Transverse colon (tissue), 3 donors: ENCODE measurements at regions not wholly inside any gene's neighbourhood (a gene's known extent, or its start where the extent isn't known, plus 50 kb on each side); places are given as distances from the start of the nearest gene placed in this dataset.

ENCODE experiments used
- EP300 ChIP-seq: sonication (generic); formaldehyde crosslinking; IDR thresholded peaks from one replicate; pipeline ENCODE4 v1.6.1; 2017; ENCODE audit warnings: antibody characterized with exemption, low read depth
- POLR2A ChIP-seq: fragments of 450-650 bp; IDR thresholded peaks from one replicate; pipeline ENCODE4 v1.6.1; 2016; ENCODE audit warnings: antibody characterized with exemption, mild to moderate bottlenecking, moderate library complexity
- TF ChIP-seq, protein P1 (sequence below), 5 experiments: fragments of 200-600 bp in 3 of 5; fragments of 450-650 bp in 2 of 5; sonication (generic) in 3 of 5; IDR thresholded peaks; 1 replicate in 2 of 5; 2 replicates in 3 of 5; pipeline ENCODE4 v1.5.1; 2016 to 2017; ENCODE audit warnings: antibody characterized with exemption in 5 of 5, inconsistent platforms in 3 of 5, mild to moderate bottlenecking in 2 of 5, moderate library complexity in 1 of 5

DNA sequence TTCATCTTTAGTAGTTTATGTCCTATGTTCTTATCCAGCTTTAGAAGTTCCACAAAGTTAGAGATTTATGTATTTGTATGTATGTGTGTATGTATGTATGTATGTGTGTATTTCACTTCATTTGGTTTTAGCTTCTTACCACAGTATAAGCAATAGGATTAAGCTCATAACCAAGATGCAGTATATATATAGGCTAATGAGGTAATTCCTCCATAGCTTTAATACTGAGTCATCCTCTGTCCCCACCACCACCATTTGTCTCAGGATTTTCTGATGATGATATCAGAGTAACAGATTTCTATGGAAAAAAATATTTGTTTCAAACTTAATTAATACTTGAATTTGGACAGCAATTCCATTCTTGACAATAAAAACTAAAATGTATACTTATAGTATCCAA, 159.2 kb downstream of the SOX11 start:
- TF ChIP-seq, protein P1, sequence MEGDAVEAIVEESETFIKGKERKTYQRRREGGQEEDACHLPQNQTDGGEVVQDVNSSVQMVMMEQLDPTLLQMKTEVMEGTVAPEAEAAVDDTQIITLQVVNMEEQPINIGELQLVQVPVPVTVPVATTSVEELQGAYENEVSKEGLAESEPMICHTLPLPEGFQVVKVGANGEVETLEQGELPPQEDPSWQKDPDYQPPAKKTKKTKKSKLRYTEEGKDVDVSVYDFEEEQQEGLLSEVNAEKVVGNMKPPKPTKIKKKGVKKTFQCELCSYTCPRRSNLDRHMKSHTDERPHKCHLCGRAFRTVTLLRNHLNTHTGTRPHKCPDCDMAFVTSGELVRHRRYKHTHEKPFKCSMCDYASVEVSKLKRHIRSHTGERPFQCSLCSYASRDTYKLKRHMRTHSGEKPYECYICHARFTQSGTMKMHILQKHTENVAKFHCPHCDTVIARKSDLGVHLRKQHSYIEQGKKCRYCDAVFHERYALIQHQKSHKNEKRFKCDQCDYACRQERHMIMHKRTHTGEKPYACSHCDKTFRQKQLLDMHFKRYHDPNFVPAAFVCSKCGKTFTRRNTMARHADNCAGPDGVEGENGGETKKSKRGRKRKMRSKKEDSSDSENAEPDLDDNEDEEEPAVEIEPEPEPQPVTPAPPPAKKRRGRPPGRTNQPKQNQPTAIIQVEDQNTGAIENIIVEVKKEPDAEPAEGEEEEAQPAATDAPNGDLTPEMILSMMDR (IDR thresholded peaks at IDR 0.05) = no peak
- TF ChIP-seq POLR2A (no peak), EP300 (no peak)
